ENCODE measurements at regions not wholly inside any gene's neighbourhood (a gene's known extent, or its start where the extent isn't known, plus 50 kb on each side); places are given as distances from the start of the nearest gene placed in this dataset.

GRCh38 chr20:23193801-23194384 lies 107.8 kb upstream of the CD93 start:
- TF ChIP-seq, protein P1, sequence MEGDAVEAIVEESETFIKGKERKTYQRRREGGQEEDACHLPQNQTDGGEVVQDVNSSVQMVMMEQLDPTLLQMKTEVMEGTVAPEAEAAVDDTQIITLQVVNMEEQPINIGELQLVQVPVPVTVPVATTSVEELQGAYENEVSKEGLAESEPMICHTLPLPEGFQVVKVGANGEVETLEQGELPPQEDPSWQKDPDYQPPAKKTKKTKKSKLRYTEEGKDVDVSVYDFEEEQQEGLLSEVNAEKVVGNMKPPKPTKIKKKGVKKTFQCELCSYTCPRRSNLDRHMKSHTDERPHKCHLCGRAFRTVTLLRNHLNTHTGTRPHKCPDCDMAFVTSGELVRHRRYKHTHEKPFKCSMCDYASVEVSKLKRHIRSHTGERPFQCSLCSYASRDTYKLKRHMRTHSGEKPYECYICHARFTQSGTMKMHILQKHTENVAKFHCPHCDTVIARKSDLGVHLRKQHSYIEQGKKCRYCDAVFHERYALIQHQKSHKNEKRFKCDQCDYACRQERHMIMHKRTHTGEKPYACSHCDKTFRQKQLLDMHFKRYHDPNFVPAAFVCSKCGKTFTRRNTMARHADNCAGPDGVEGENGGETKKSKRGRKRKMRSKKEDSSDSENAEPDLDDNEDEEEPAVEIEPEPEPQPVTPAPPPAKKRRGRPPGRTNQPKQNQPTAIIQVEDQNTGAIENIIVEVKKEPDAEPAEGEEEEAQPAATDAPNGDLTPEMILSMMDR (IDR thresholded peaks at IDR 0.05): no peak
- TF ChIP-seq POLR2A (IDR thresholded peaks at IDR 0.05): no peak

Data from heart left ventricle (tissue), 13 donors.